ENCODE measurements at regions not wholly inside any gene's neighbourhood (a gene's known extent, or its start where the extent isn't known, plus 50 kb on each side); places are given as distances from the start of the nearest gene placed in this dataset.
A peak's percentile ranks its signal among the peaks of the same experiment; 100 is the strongest.

- TF ChIP-seq, protein P1, sequence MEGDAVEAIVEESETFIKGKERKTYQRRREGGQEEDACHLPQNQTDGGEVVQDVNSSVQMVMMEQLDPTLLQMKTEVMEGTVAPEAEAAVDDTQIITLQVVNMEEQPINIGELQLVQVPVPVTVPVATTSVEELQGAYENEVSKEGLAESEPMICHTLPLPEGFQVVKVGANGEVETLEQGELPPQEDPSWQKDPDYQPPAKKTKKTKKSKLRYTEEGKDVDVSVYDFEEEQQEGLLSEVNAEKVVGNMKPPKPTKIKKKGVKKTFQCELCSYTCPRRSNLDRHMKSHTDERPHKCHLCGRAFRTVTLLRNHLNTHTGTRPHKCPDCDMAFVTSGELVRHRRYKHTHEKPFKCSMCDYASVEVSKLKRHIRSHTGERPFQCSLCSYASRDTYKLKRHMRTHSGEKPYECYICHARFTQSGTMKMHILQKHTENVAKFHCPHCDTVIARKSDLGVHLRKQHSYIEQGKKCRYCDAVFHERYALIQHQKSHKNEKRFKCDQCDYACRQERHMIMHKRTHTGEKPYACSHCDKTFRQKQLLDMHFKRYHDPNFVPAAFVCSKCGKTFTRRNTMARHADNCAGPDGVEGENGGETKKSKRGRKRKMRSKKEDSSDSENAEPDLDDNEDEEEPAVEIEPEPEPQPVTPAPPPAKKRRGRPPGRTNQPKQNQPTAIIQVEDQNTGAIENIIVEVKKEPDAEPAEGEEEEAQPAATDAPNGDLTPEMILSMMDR (IDR thresholded peaks at IDR 0.05), result no peak
- intact Hi-C loops (cut with DNase I), result no loop called here
- DNase-seq (no peak), ATAC-seq (peak; percentile 17)
- H3K27me3 ChIP-seq, result no peaks in the 10 kb centered on the region
- no peaks in the 10 kb centered on the region for H3K9me3 ChIP-seq
- no peaks in the 10 kb centered on the region for H3K36me3 ChIP-seq
- H3K4me1 ChIP-seq, result no peaks in the 10 kb centered on the region
- H3K4me3 ChIP-seq, result no peak overlapping the region
- H3K27ac ChIP-seq, result no peak overlapping the region
Measured at GRCh38 chr2:126431136-126431535, 224.8 kb upstream of the GYPC start.

GRCh38 chr2:126436411-126436810, 219.5 kb upstream of the GYPC start:
- ATAC-seq (no peak), DNase-seq (no peak)

DNA sequence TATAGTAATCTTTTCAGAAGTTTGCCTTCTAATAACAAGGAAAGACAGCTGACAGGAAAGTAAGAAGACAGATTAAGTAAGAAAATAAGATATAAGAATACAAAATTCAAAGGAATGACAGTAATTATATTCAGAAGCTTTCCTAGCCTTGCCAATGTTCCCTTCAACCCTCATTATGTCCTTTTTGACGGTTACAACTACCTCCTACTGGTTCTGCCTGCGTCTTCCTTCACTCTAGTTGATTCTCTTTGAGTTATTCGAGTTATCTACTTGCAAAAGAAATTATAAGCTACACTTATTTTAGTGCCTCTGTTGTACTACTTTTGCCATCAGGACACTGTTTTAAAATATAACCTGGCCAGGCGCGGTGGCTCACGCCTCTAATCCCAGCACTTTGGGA, 218.9 kb upstream of the GYPC start:
- ATAC-seq, result no peak
- Histone ChIP-seq H3K9me3 (no peaks in the 10 kb centered on the region), H3K4me1 (no peaks in the 10 kb centered on the region)

More at GRCh38 chr2:126436411-126436810, 219.5 kb upstream of the GYPC start:
- TF ChIP-seq, protein P1 (IDR thresholded peaks at IDR 0.05), result no peak
- H3K36me3 ChIP-seq, result no peaks in the 10 kb centered on the region
- H3K4me3 ChIP-seq, result no peak overlapping the region
- H3K27ac ChIP-seq, result no peak overlapping the region
- no peaks in the 10 kb centered on the region for H3K4me1 ChIP-seq
- no peaks in the 10 kb centered on the region for H3K27me3 ChIP-seq
- H3K9me3 ChIP-seq, result no peaks in the 10 kb centered on the region
- intact Hi-C loops (cut with DNase I), result no loop called here

GRCh38 chr2:126444512-126444911, 211.4 kb upstream of the GYPC start:
- Histone ChIP-seq H3K27me3 (no peaks in the 10 kb centered on the region), H3K27ac (no peak overlapping the region), H3K9me3 (no peaks in the 10 kb centered on the region), H3K4me1 (no peaks in the 10 kb centered on the region), H3K36me3 (no peaks in the 10 kb centered on the region), H3K4me3 (no peak overlapping the region)
- DNase-seq, result no peak
- ATAC-seq, result no peak
- TF ChIP-seq, protein P1 (IDR thresholded peaks at IDR 0.05), result no peak
- intact Hi-C loops (cut with DNase I), result no loop called here

More for the DNA sequence above, 218.9 kb upstream of the GYPC start:
- Histone ChIP-seq H3K27ac (no peak overlapping the region), H3K4me3 (no peak overlapping the region), H3K36me3 (no peaks in the 10 kb centered on the region), H3K27me3 (no peaks in the 10 kb centered on the region)
- TF ChIP-seq, protein P1 (IDR thresholded peaks at IDR 0.05), result no peak
- DNase-seq, result no peak
- intact Hi-C loops (cut with DNase I), result no loop called here

DNA sequence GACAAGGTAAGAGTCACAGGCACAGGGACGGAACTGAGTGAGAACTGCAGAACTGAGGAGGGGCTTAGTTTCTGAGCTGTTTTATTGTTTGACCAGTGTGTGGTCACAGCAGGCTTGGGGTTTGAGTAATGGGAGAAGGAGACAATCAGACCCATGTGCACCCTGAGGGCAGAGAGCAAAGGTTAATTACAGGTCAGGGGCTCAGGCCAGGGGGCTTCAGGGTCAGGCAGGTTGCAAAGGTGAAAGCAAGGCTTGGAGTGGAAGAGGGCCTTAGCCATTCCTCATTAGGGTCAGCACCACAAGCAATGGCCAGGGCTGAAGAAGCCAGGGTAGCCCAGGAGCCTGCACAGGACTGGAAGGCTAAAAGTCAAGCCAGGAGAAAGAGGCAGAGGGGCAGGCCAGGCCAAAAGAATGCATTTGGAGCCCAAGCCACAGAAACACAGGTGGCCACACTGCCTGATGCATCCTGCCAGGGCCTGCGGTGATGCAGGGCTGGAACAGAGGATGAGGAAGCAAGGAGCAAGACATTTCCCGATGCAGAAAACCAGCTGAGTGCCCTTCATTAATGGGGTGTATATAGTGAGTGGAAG, 209.8 kb upstream of the GYPC start:
- Histone ChIP-seq H3K27me3 (no peaks in the 10 kb centered on the region), H3K27ac (no peak overlapping the region), H3K36me3 (no peaks in the 10 kb centered on the region), H3K9me3 (no peaks in the 10 kb centered on the region), H3K4me3 (no peak overlapping the region), H3K4me1 (no peaks in the 10 kb centered on the region)
- TF ChIP-seq, protein P1 (IDR thresholded peaks at IDR 0.05), result no peak
- intact Hi-C loops (cut with DNase I), result no loop called here
- DNase-seq (no peak), ATAC-seq (no peak)

- Histone ChIP-seq H3K27me3 (no peaks in the 10 kb centered on the region), H3K36me3 (no peaks in the 10 kb centered on the region), H3K4me3 (no peak overlapping the region), H3K9me3 (no peaks in the 10 kb centered on the region), H3K27ac (no peak overlapping the region), H3K4me1 (no peaks in the 10 kb centered on the region)
- intact Hi-C loops (cut with DNase I), result no loop called here
- DNase-seq, result no peak
- peak; percentile 22 for ATAC-seq
- TF ChIP-seq, protein P1 (IDR thresholded peaks at IDR 0.05), result no peak
Measured at GRCh38 chr2:126448611-126449010, 207.3 kb upstream of the GYPC start.

Data from upper lobe of right lung (tissue), 1 donor.